HepG2 (cell line): ENCODE measurements at regions not wholly inside any gene's neighbourhood (a gene's known extent, or its start where the extent isn't known, plus 50 kb on each side); places are given as distances from the start of the nearest gene placed in this dataset.
A peak's percentile ranks its signal among the peaks of the same experiment; 100 is the strongest.

Source experiments
- AKNA ChIP-seq: sonication (generic); formaldehyde crosslinking; IDR thresholded peaks from 2 replicates; pipeline ENCODE4 v1.4.0; 2020; ENCODE audit warnings: missing genetic modification reagents, borderline replicate concordance
- ARNT2 ChIP-seq: sonication (generic); formaldehyde crosslinking; IDR thresholded peaks from 2 replicates; pipeline ENCODE4 v1.8.0; 2022; ENCODE audit warnings: mild to moderate bottlenecking, low read depth, missing genetic modification reagents, moderate library complexity
- ATF3 ChIP-seq: sonication (generic); formaldehyde crosslinking; IDR thresholded peaks from 2 replicates; pipeline ENCODE4 v1.4.0; 2020; ENCODE audit warnings: missing genetic modification reagents
- CTCF ChIP-seq: sonication (generic); formaldehyde crosslinking; IDR thresholded peaks from 2 replicates; pipeline ENCODE4 v1.5.0; 2020; ENCODE audit warnings: mild to moderate bottlenecking, missing genetic modification reagents, moderate library complexity
- JUND ChIP-seq: sonication (generic); formaldehyde crosslinking; IDR thresholded peaks from 2 replicates; pipeline ENCODE4 v1.8.0; 2022; ENCODE audit warnings: mild to moderate bottlenecking, missing genetic modification reagents
- POLR2A ChIP-seq, 2 experiments: IDR thresholded peaks; 2 replicates each; pipeline ENCODE4 v1.6.1; 2011; ENCODE audit warnings: low read depth in 2 of 2, low read length in 2 of 2, mild to moderate bottlenecking in 1 of 2, moderate library complexity in 1 of 2; ENCODE audit not compliant: insufficient read depth in 1 of 2
- RFX5 ChIP-seq: IDR thresholded peaks from 2 replicates; pipeline ENCODE4 v1.6.1; 2011; ENCODE audit warnings: low read depth, low read length, improper control_type of control experiment
- SIN3A ChIP-seq: IDR thresholded peaks from 2 replicates; pipeline ENCODE4 v1.6.1; 2011; ENCODE audit warnings: low read depth, mild to moderate bottlenecking, control low read depth, low read length, borderline replicate concordance
- ZNF274 ChIP-seq: sonication (generic); formaldehyde crosslinking; IDR thresholded peaks from 2 replicates; pipeline ENCODE4 v1.5.1; 2020; ENCODE audit warnings: mild to moderate bottlenecking, missing genetic modification reagents

GRCh38 chr1:72845381-72845780, 563.0 kb upstream of the NEGR1 start:
- no peak for TF ChIP-seq POLR2A (IDR thresholded peaks at IDR 0.05; ENCODE audit: insufficient read depth in 1 of 2, low read depth in 2 of 2, low read length in 2 of 2)
- no peak for TF ChIP-seq ZNF274 (CRISPR knock-in tag)
- TF ChIP-seq AKNA (CRISPR knock-in tag): no peak
- no peak for TF ChIP-seq RFX5
- no peak for TF ChIP-seq ARNT2 (CRISPR knock-in tag)
- no peak for TF ChIP-seq JUND (CRISPR knock-in tag)
- TF ChIP-seq CTCF (CRISPR knock-in tag): peak; percentile 24; the same call in 1 of the 2 replicates
- no peak for TF ChIP-seq ATF3 (CRISPR knock-in tag)
- no peak for TF ChIP-seq SIN3A
